GM20000 (cell line): ENCODE measurements at regions not wholly inside any gene's neighbourhood (a gene's known extent, or its start where the extent isn't known, plus 50 kb on each side); places are given as distances from the start of the nearest gene placed in this dataset.
"Not testable (repeated sequence)": the region's sequence is repeated elsewhere in the genome, so short reads cannot be mapped to it uniquely, and the experiment has no call there.

Experiments
- DNase-seq: peaks from one replicate; pipeline ENCODE4 v3.0.0; 2012; ENCODE audit warnings: low spot score
- TF ChIP-seq, protein P1 (sequence below): IDR thresholded peaks from 2 replicates; pipeline ENCODE4 v1.5.1; 2012; ENCODE audit warnings: mild to moderate bottlenecking, control low read depth; ENCODE audit errors: extremely low read depth, missing control alignments

DNA sequence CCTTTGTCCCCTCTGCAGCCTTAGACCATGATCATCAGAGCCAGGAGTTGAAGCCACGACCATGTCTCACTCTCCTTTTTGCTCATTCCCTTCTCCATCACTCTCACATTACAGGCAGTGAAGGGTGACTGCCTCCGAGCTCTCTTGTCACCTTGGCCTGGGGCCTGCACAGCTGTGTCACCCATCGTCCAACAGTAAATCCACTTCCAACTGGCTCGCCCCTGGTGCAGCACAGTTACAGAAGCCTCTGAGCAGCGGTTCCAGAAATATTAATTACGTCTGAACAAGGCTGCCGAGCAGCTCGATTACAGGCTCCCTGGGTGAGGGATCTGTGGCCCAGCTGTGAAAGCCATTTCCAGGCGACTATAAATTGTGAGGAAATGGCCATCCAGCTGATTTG is 528.2 kb downstream of the NR2F2 start:
- no peak for DNase-seq
- TF ChIP-seq, protein P1, sequence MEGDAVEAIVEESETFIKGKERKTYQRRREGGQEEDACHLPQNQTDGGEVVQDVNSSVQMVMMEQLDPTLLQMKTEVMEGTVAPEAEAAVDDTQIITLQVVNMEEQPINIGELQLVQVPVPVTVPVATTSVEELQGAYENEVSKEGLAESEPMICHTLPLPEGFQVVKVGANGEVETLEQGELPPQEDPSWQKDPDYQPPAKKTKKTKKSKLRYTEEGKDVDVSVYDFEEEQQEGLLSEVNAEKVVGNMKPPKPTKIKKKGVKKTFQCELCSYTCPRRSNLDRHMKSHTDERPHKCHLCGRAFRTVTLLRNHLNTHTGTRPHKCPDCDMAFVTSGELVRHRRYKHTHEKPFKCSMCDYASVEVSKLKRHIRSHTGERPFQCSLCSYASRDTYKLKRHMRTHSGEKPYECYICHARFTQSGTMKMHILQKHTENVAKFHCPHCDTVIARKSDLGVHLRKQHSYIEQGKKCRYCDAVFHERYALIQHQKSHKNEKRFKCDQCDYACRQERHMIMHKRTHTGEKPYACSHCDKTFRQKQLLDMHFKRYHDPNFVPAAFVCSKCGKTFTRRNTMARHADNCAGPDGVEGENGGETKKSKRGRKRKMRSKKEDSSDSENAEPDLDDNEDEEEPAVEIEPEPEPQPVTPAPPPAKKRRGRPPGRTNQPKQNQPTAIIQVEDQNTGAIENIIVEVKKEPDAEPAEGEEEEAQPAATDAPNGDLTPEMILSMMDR = no peak

DNA sequence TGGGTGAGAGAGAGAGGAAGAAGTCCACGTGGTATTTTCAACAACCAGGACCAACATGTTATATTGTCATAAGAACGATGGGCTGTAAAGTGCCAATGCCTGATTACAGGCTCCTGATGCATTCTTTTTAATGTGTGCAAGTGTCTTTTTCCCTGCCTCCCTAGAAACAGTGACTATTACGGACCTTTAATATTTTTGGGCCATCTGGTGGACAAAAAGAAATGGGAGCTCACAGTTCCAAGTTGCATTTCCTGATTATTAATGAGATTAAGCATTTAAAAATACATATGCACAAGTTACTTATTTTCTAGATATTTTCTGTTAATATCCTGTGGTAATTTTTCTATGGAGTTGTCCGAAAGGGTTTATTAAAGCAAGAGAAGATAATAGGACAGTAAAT is 530.2 kb downstream of the NR2F2 start:
- TF ChIP-seq, protein P1 = no peak
- no peak for DNase-seq

GRCh38 chr15:96867992-96868391 is 537.5 kb downstream of the NR2F2 start:
- TF ChIP-seq, protein P1 = no peak
- DNase-seq = no peak

DNA sequence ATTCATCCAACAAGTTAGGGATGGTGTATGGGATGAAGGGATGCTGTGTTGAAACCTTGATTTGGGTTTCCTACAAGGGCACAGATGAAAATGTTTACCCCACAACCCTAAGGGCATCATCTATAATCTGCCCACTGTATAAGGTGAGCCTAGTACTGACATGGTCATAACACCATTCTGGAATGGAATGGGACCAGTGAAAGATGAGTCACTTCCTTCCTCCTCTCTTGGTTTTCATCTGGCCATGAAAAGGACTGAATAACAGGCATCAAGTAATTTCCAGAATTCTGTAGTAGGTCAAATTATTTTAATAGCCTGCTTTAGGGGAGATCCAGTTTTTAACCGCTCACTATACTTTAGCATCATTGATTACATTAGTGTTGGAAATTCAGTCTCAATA is 538.6 kb downstream of the NR2F2 start:
- no peak for DNase-seq

DNA sequence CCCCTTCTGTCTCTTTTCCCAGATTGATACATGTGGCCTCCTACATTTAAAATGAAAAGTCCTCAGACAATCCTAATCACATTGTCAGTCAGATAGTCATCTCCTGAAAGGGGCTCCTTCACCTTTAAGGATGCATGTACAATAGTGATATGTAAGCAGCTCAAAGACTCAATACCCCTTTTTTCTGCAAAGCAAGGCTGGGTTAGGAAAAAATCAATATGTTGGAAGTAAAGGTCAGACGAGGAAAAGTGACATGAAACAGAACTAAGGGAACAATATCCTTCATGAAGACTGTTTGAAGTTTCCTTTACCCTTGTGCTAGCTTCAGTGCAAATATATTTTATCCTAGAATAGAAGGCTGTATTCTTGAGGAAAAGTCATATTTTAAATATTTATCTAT is 539.3 kb downstream of the NR2F2 start:
- TF ChIP-seq, protein P1 = no peak
- no peak for DNase-seq

More for the DNA sequence above, 538.6 kb downstream of the NR2F2 start:
- TF ChIP-seq, protein P1 = no peak

GRCh38 chr15:96870580-96870979 is 540.1 kb downstream of the NR2F2 start:
- DNase-seq = no peak
- TF ChIP-seq, protein P1 = no peak

GRCh38 chr15:96877442-96877841 is 546.9 kb downstream of the NR2F2 start:
- DNase-seq = not testable (repeated sequence)

DNA sequence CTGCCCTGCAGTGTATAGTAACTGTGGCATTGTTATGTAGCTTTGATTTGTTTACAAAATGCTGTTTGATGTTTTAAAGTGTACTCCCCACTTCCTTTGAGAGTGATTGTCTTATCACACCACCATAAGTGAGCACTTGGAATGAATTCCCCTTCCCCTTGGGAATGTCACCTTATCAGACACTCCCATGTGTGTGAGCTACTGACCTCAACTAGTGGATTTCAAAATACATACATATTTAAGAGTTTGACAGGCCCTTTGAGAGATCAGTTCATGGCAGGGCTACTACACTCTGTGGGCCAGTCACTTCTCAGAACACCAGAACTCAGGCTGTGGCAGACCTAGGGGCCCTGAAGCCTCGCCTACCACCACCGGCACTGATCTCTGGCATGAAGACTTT is 547.6 kb downstream of the NR2F2 start:
- no peak for DNase-seq
- TF ChIP-seq, protein P1 = no peak
